ENCODE measurements at regions not wholly inside any gene's neighbourhood (a gene's known extent, or its start where the extent isn't known, plus 50 kb on each side); places are given as distances from the start of the nearest gene placed in this dataset.

- Histone ChIP-seq H3K4ac (ENCODE audit: low read depth, low read length) (no peak overlapping the region), H3K9ac (ENCODE audit: extremely low read depth, insufficient read length, low read length) (no peak overlapping the region), H4K5ac (ENCODE audit: insufficient read length, low read depth, low read length) (no peak overlapping the region), H3K18ac (ENCODE audit: insufficient read length, low read depth, low read length) (no peak overlapping the region), H2AK5ac (ENCODE audit: insufficient read length, low read length) (no peak overlapping the region), H3T11ph (ENCODE audit: low read length) (no peak overlapping the region), H3K4me2 (ENCODE audit: insufficient read depth, insufficient read length, low read length) (no peak overlapping the region), H3K9me3 (ENCODE audit: control insufficient read depth, low read depth, low read length) (no peaks in the 10 kb centered on the region), H4K8ac (replicated peaks; ENCODE audit: insufficient read length, low read depth, low read length) (no peak overlapping the region), H3K23ac (ENCODE audit: insufficient read length, low read depth, low read length) (no peak overlapping the region), H3K23me2 (ENCODE audit: insufficient read length, low read depth, low read length, poor library complexity, severe bottlenecking) (no peaks in the 10 kb centered on the region), H4K20me1 (ENCODE audit: control insufficient read depth, insufficient read depth, insufficient read length) (no peaks in the 10 kb centered on the region), H3K56ac (ENCODE audit: insufficient read length, low read depth, low read length) (no peak overlapping the region), H3K79me1 (ENCODE audit: insufficient read depth, low read depth, low read length, poor library complexity, severe bottlenecking) (no peaks in the 10 kb centered on the region), H2BK20ac (ENCODE audit: low read depth, low read length, poor library complexity, severe bottlenecking) (no peak overlapping the region), H2BK5ac (ENCODE audit: insufficient read length, low read length) (no peak overlapping the region), H3K27ac (ENCODE audit: insufficient read length, low read depth, low read length) (no peak overlapping the region), H3K79me2 (ENCODE audit: insufficient read depth, low read length) (no peaks in the 10 kb centered on the region), H2BK12ac (ENCODE audit: insufficient read length, low read depth, low read length) (no peak overlapping the region), H3K14ac (ENCODE audit: insufficient read depth, low read length) (no peak overlapping the region), H2AFZ (ENCODE audit: low read length) (no peak overlapping the region), H3K4me1 (ENCODE audit: insufficient read depth, low read length) (peaks cover 4% of the 10 kb centered on the region; the same call in 1 of the 2 replicates), H4K91ac (ENCODE audit: insufficient read length, low read depth, low read length) (no peak overlapping the region), H2BK15ac (ENCODE audit: low read depth, low read length) (no peak overlapping the region), H2BK120ac (ENCODE audit: low read depth, low read length, poor library complexity, severe bottlenecking) (no peak overlapping the region), H3K27me3 (ENCODE audit: insufficient read depth, low read length) (no peaks in the 10 kb centered on the region)
- H3K4me1 Mint-ChIP-seq, result peaks cover 14 to 16% of the 10 kb centered on the region in 2 experiments
- H3K9me3 Mint-ChIP-seq, result peaks cover 0 to 3% of the 10 kb centered on the region in 2 experiments; a peak in 2 of 5 replicates
- H3K27me3 Mint-ChIP-seq (ENCODE audit: low read depth), result no peaks in the 10 kb centered on the region
- no peak for TF ChIP-seq CTCF (conservative IDR thresholded peaks at IDR 0.05)
- no CpG with 5 or more reads among the region's 14 CpGs for WGBS (ENCODE audit: extremely low coverage, insufficient read length, low lambda C conversion rate)
- no peak for DNase-seq
- peak overlapping the region in 1 of 3 experiments; percentile 66; a peak in 2 of 7 replicates for H3K27ac Mint-ChIP-seq
- H3K4me3 Mint-ChIP-seq, result no peak overlapping the region
- peaks cover 0 to 5% (median 4%) of the 10 kb centered on the region in 3 experiments; a peak in 4 of 7 replicates for H3K36me3 Mint-ChIP-seq (ENCODE audit: insufficient read depth in 1 of 3, low read depth in 3 of 3)
These were observed 766.4 kb upstream of the ID2 start for GRCh38 chr2:7915302-7916091.

Measured in H9 (cell line).